H1 (cell line): ENCODE measurements at regions not wholly inside any gene's neighbourhood (a gene's known extent, or its start where the extent isn't known, plus 50 kb on each side); places are given as distances from the start of the nearest gene placed in this dataset.

Experiments
- EZH2 ChIP-seq: fragments of 200-600 bp; sonication (generic); IDR thresholded peaks from 2 replicates; pipeline ENCODE4 v1.7.1; 2012; ENCODE audit warnings: low read depth, mild to moderate bottlenecking, moderate library complexity, low read length, inconsistent platforms; ENCODE audit not compliant: severe bottlenecking
- JUN ChIP-seq: IDR thresholded peaks from 2 replicates; pipeline ENCODE4 v1.6.1; 2011; ENCODE audit warnings: low read depth, mild to moderate bottlenecking, improper control_type of control experiment, low read length
- KDM4A ChIP-seq: IDR thresholded peaks from one replicate; pipeline ENCODE4 v1.7.1; 2012; ENCODE audit warnings: low read depth, mild to moderate bottlenecking, moderate library complexity, low read length, inconsistent platforms; ENCODE audit not compliant: severe bottlenecking
- POLR2A ChIP-seq, 2 experiments: IDR thresholded peaks; 1 replicate in 1 of 2; 2 replicates in 1 of 2; pipeline ENCODE4 v1.6.1; 2011; ENCODE audit warnings: low read depth in 2 of 2, low read length in 2 of 2, mild to moderate bottlenecking in 2 of 2; ENCODE audit errors: control extremely low read depth in 1 of 2
- SAP30 ChIP-seq: fragments of 300-600 bp; sonication (generic); IDR thresholded peaks from 2 replicates; pipeline ENCODE4 v1.7.1; 2012; ENCODE audit warnings: low read length, moderate library complexity, mild to moderate bottlenecking, inconsistent platforms; ENCODE audit not compliant: insufficient read depth, insufficient replicate concordance
- SP1 ChIP-seq: IDR thresholded peaks from 2 replicates; pipeline ENCODE4 v1.6.1; 2011; ENCODE audit warnings: low read depth, low read length
- TF ChIP-seq, protein P1 (sequence below): fragments of 300-600 bp; sonication (generic); IDR thresholded peaks from 2 replicates; pipeline ENCODE4 v1.7.1; 2012; ENCODE audit warnings: low read length, moderate library complexity, mild to moderate bottlenecking, inconsistent platforms; ENCODE audit not compliant: insufficient replicate concordance
- TF ChIP-seq, protein P2 (sequence below): IDR thresholded peaks from 2 replicates; pipeline ENCODE4 v1.6.1; 2011; ENCODE audit warnings: low read depth, mild to moderate bottlenecking, low read length; ENCODE audit not compliant: insufficient read depth

DNA sequence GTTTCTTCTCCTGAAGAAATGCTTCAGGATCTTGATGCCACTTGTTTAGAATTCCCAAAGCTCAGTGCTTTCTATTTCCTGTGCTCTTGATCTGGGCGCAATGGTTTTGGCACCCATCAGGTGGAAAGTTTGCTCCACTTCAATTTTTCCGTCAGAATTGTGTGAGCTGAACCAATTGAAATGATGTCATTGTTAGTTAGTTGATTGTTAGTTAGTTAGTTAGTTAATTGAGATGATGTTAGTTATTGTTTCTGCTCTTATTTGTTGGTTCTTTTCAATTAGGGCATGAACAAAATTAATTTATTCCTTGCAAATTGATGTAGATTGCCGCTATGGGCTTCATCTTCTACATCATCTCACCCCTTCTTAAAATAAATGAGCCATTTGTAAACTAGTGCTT lies 252.6 kb downstream of the BAMBI start (continued):
- TF ChIP-seq, protein P1, sequence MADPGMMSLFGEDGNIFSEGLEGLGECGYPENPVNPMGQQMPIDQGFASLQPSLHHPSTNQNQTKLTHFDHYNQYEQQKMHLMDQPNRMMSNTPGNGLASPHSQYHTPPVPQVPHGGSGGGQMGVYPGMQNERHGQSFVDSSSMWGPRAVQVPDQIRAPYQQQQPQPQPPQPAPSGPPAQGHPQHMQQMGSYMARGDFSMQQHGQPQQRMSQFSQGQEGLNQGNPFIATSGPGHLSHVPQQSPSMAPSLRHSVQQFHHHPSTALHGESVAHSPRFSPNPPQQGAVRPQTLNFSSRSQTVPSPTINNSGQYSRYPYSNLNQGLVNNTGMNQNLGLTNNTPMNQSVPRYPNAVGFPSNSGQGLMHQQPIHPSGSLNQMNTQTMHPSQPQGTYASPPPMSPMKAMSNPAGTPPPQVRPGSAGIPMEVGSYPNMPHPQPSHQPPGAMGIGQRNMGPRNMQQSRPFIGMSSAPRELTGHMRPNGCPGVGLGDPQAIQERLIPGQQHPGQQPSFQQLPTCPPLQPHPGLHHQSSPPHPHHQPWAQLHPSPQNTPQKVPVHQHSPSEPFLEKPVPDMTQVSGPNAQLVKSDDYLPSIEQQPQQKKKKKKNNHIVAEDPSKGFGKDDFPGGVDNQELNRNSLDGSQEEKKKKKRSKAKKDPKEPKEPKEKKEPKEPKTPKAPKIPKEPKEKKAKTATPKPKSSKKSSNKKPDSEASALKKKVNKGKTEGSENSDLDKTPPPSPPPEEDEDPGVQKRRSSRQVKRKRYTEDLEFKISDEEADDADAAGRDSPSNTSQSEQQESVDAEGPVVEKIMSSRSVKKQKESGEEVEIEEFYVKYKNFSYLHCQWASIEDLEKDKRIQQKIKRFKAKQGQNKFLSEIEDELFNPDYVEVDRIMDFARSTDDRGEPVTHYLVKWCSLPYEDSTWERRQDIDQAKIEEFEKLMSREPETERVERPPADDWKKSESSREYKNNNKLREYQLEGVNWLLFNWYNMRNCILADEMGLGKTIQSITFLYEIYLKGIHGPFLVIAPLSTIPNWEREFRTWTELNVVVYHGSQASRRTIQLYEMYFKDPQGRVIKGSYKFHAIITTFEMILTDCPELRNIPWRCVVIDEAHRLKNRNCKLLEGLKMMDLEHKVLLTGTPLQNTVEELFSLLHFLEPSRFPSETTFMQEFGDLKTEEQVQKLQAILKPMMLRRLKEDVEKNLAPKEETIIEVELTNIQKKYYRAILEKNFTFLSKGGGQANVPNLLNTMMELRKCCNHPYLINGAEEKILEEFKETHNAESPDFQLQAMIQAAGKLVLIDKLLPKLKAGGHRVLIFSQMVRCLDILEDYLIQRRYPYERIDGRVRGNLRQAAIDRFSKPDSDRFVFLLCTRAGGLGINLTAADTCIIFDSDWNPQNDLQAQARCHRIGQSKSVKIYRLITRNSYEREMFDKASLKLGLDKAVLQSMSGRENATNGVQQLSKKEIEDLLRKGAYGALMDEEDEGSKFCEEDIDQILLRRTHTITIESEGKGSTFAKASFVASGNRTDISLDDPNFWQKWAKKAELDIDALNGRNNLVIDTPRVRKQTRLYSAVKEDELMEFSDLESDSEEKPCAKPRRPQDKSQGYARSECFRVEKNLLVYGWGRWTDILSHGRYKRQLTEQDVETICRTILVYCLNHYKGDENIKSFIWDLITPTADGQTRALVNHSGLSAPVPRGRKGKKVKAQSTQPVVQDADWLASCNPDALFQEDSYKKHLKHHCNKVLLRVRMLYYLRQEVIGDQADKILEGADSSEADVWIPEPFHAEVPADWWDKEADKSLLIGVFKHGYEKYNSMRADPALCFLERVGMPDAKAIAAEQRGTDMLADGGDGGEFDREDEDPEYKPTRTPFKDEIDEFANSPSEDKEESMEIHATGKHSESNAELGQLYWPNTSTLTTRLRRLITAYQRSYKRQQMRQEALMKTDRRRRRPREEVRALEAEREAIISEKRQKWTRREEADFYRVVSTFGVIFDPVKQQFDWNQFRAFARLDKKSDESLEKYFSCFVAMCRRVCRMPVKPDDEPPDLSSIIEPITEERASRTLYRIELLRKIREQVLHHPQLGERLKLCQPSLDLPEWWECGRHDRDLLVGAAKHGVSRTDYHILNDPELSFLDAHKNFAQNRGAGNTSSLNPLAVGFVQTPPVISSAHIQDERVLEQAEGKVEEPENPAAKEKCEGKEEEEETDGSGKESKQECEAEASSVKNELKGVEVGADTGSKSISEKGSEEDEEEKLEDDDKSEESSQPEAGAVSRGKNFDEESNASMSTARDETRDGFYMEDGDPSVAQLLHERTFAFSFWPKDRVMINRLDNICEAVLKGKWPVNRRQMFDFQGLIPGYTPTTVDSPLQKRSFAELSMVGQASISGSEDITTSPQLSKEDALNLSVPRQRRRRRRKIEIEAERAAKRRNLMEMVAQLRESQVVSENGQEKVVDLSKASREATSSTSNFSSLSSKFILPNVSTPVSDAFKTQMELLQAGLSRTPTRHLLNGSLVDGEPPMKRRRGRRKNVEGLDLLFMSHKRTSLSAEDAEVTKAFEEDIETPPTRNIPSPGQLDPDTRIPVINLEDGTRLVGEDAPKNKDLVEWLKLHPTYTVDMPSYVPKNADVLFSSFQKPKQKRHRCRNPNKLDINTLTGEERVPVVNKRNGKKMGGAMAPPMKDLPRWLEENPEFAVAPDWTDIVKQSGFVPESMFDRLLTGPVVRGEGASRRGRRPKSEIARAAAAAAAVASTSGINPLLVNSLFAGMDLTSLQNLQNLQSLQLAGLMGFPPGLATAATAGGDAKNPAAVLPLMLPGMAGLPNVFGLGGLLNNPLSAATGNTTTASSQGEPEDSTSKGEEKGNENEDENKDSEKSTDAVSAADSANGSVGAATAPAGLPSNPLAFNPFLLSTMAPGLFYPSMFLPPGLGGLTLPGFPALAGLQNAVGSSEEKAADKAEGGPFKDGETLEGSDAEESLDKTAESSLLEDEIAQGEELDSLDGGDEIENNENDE = no peak
- TF ChIP-seq SAP30 (no peak), EZH2 (no peak), SP1 (no peak), KDM4A (no peak), JUN (no peak), POLR2A (IDR thresholded peaks at IDR 0.05; ENCODE audit: control extremely low read depth in 1 of 2, low read depth in 2 of 2, low read length in 2 of 2) (no peak)
- TF ChIP-seq, protein P2, sequence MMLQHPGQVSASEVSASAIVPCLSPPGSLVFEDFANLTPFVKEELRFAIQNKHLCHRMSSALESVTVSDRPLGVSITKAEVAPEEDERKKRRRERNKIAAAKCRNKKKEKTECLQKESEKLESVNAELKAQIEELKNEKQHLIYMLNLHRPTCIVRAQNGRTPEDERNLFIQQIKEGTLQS = no peak
